SJCRH30 (cell line): ENCODE measurements at regions not wholly inside any gene's neighbourhood (a gene's known extent, or its start where the extent isn't known, plus 50 kb on each side); places are given as distances from the start of the nearest gene placed in this dataset.

Source experiments
- DNase-seq, 2 experiments: peaks; one replicate each; pipeline ENCODE4 v3.0.0-alpha.2; 2015 to 2020
- H3K27ac ChIP-seq: fragments of 250-450 bp; sonication (Bioruptor Pico); 2 replicates; pipeline ENCODE4 v1.5.1; 2020; ENCODE audit warnings: mild to moderate bottlenecking, moderate library complexity
- H3K27me3 ChIP-seq: fragments of 250-450 bp; sonication (Bioruptor Pico); 2 replicates; pipeline ENCODE4 v1.5.1; 2020; ENCODE audit warnings: mild to moderate bottlenecking, moderate library complexity
- H3K36me3 ChIP-seq: fragments of 250-450 bp; sonication (Bioruptor Pico); 2 replicates; pipeline ENCODE4 v1.5.1; 2020; ENCODE audit warnings: mild to moderate bottlenecking, moderate library complexity
- H3K4me1 ChIP-seq: fragments of 250-450 bp; sonication (Bioruptor Pico); 2 replicates; pipeline ENCODE4 v1.5.1; 2020; ENCODE audit warnings: mild to moderate bottlenecking, moderate library complexity
- H3K4me3 ChIP-seq: fragments of 250-450 bp; sonication (Bioruptor Pico); 2 replicates; pipeline ENCODE4 v1.5.1; 2020; ENCODE audit warnings: mild to moderate bottlenecking, moderate library complexity
- H3K9me3 ChIP-seq: fragments of 250-450 bp; sonication (Bioruptor Pico); replicated peaks from 2 replicates; pipeline ENCODE4 v1.5.1; 2020; ENCODE audit warnings: mild to moderate bottlenecking, moderate library complexity

GRCh38 chr10:85170026-85170425 is 841.6 kb downstream of the CCSER2 start:
- H3K27ac ChIP-seq = no peak overlapping the region
- no peaks in the 10 kb centered on the region for H3K4me1 ChIP-seq
- no peak overlapping the region for H3K4me3 ChIP-seq
- no peaks in the 10 kb centered on the region for H3K9me3 ChIP-seq
- no peak for DNase-seq
- H3K36me3 ChIP-seq = no peaks in the 10 kb centered on the region
- no peaks in the 10 kb centered on the region for H3K27me3 ChIP-seq

DNA sequence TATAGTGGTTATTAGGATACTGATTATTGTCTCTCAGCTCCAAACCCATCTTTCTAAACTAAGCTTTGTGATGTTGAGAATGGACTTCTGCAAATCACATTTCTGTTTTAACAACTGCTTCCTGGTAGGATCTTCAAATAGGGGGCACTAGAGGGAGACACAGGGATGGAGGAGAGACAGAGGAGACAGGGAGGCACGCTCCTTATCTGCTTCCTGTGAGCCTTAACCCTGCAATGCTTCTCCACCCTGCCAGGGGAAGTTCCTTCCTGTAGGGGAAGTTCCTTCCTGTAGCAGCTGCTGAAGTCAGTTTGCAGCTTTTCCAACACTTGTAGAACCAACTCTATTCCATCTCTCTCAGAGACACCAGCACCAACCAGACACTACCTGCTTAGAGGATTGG is 847.2 kb downstream of the CCSER2 start:
- H3K27ac ChIP-seq = no peak overlapping the region
- no peaks in the 10 kb centered on the region for H3K27me3 ChIP-seq
- peak in 1 of 2 experiments; percentile 1 for DNase-seq
- no peaks in the 10 kb centered on the region for H3K9me3 ChIP-seq
- H3K4me1 ChIP-seq = no peaks in the 10 kb centered on the region
- no peak overlapping the region for H3K4me3 ChIP-seq
- no peaks in the 10 kb centered on the region for H3K36me3 ChIP-seq

DNA sequence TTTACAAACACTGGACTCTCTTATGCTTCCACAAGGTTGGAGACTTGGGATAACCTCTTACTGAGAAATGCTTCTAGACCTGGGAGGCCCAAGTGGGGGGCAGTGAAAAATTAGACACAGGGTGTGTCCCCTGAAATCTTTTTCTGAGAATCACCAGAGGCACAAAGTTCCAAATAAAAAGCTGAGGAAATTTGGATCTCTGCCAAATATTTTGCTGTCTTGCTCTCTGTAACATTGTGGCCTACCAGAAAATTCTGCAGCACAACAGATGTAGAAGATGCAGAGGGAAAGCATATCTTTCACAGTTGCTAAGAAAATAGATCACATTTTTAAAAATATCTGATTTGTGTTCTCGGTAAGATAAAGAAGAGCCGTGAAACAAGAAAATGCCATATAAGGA is 849.4 kb downstream of the CCSER2 start:
- Histone ChIP-seq H3K4me3 (no peak overlapping the region), H3K4me1 (no peaks in the 10 kb centered on the region), H3K27me3 (no peaks in the 10 kb centered on the region), H3K9me3 (no peaks in the 10 kb centered on the region), H3K36me3 (no peaks in the 10 kb centered on the region), H3K27ac (no peak overlapping the region)
- DNase-seq = peak in 1 of 2 experiments; percentile 1

- Histone ChIP-seq H3K27ac (no peak overlapping the region), H3K36me3 (no peaks in the 10 kb centered on the region), H3K27me3 (no peaks in the 10 kb centered on the region), H3K9me3 (no peaks in the 10 kb centered on the region), H3K4me1 (no peaks in the 10 kb centered on the region), H3K4me3 (no peak overlapping the region)
- DNase-seq = no peak
Measured at GRCh38 chr10:85187047-85187446, 858.7 kb downstream of the CCSER2 start.

DNA sequence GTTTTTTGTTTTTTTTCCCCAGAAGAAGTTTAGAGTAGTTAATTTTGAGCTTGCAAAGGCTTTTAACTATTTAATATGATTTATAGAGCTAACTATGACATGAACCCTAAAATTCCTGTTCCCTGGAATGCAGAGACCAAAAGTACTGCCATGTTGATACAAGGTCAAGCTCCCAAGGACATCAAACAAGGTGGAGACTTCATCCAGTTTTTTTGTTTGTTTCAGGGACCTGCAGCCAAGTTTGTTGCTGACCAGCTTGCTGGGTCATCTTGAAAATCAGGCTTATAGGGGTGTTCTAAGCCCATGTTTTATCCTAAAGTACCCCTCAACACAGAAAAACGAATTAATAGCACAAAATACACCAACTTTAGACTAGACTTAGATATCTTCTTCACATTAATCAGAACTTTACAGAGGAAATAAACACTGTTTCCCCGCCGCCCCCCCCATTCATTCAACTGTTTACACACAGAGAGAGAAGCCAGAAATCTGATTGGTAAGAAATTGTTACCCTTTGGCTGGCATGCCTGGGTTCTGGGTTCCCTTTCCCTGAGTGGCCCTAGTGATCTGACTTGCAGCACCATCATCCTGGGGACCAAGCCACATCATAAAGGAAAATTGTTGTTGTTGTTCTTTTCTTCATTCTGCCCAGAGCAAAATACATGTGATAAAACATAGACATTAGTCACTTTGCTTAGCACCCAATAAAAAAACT is 860.5 kb downstream of the CCSER2 start:
- H3K4me1 ChIP-seq = no peaks in the 10 kb centered on the region
- no peaks in the 10 kb centered on the region for H3K36me3 ChIP-seq
- no peak for DNase-seq
- H3K9me3 ChIP-seq = no peaks in the 10 kb centered on the region
- H3K4me3 ChIP-seq = no peak overlapping the region
- no peak overlapping the region for H3K27ac ChIP-seq
- H3K27me3 ChIP-seq = no peaks in the 10 kb centered on the region

GRCh38 chr10:85193796-85194195 is 865.4 kb downstream of the CCSER2 start:
- Histone ChIP-seq H3K4me1 (no peaks in the 10 kb centered on the region), H3K9me3 (no peaks in the 10 kb centered on the region), H3K4me3 (no peak overlapping the region), H3K27me3 (no peaks in the 10 kb centered on the region), H3K27ac (no peak overlapping the region), H3K36me3 (no peaks in the 10 kb centered on the region)
- no peak for DNase-seq

GRCh38 chr10:85194706-85195105 is 866.3 kb downstream of the CCSER2 start:
- Histone ChIP-seq H3K36me3 (no peaks in the 10 kb centered on the region), H3K27me3 (no peaks in the 10 kb centered on the region), H3K4me1 (no peaks in the 10 kb centered on the region), H3K4me3 (no peak overlapping the region), H3K27ac (no peak overlapping the region), H3K9me3 (no peaks in the 10 kb centered on the region)
- no peak for DNase-seq

DNA sequence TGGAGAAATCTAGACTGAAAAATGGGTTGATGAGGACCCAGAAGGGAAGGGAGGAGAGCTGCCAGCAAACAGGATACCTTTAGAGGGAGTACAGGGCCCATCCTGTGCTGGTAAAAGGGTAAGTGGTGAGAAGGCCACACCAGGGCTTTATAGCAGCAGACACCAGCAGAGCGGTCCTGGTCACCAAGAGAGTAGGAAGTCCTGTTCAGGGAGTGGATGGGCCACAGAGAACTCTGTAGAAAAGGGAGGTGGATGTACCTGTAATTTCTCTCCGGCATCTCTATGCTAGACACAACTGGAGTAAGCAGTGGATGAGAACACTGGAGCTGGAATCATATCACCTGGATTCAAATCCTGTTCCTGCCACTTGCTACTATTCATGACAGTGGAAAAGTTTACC is 867.2 kb downstream of the CCSER2 start:
- H3K27ac ChIP-seq = no peak overlapping the region

DNA sequence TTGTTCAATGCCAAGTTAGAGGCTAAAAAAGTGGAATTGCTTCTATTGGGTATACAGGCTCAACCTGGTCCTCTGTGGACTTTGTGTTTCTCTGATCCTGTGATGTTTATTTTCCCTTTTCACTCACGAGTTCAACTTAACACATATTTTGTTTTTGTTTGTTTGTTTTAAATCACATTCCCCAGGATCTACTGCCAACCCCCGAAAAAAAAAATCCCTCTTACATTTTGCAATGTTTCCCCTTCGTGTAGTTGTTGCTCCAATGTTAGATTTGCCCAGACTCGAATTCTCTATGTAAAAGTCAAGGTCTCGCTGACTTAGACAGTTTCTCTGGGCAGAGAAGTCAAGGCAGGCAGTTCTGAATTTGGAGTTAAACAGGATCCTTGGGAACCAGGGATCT is 876.4 kb downstream of the CCSER2 start:
- Histone ChIP-seq H3K27me3 (no peaks in the 10 kb centered on the region), H3K4me3 (no peak overlapping the region), H3K4me1 (no peaks in the 10 kb centered on the region), H3K27ac (no peak overlapping the region), H3K36me3 (no peaks in the 10 kb centered on the region), H3K9me3 (no peaks in the 10 kb centered on the region)
- DNase-seq = no peak

More for the DNA sequence above, 867.2 kb downstream of the CCSER2 start:
- Histone ChIP-seq H3K9me3 (no peaks in the 10 kb centered on the region), H3K36me3 (no peaks in the 10 kb centered on the region), H3K4me1 (no peaks in the 10 kb centered on the region), H3K27me3 (no peaks in the 10 kb centered on the region), H3K4me3 (no peak overlapping the region)
- no peak for DNase-seq

- Histone ChIP-seq H3K27me3 (no peaks in the 10 kb centered on the region), H3K27ac (no peak overlapping the region), H3K4me3 (no peak overlapping the region), H3K4me1 (no peaks in the 10 kb centered on the region), H3K9me3 (no peaks in the 10 kb centered on the region), H3K36me3 (no peaks in the 10 kb centered on the region)
- no peak for DNase-seq
Measured at GRCh38 chr10:85212526-85212925, 884.1 kb downstream of the CCSER2 start.

GRCh38 chr10:85213493-85213892 is 885.1 kb downstream of the CCSER2 start:
- H3K4me3 ChIP-seq = no peak overlapping the region
- H3K27me3 ChIP-seq = no peaks in the 10 kb centered on the region
- H3K27ac ChIP-seq = no peak overlapping the region
- no peaks in the 10 kb centered on the region for H3K4me1 ChIP-seq
- H3K9me3 ChIP-seq = no peaks in the 10 kb centered on the region
- H3K36me3 ChIP-seq = no peaks in the 10 kb centered on the region
- DNase-seq = peak in 1 of 2 experiments; percentile 4

DNA sequence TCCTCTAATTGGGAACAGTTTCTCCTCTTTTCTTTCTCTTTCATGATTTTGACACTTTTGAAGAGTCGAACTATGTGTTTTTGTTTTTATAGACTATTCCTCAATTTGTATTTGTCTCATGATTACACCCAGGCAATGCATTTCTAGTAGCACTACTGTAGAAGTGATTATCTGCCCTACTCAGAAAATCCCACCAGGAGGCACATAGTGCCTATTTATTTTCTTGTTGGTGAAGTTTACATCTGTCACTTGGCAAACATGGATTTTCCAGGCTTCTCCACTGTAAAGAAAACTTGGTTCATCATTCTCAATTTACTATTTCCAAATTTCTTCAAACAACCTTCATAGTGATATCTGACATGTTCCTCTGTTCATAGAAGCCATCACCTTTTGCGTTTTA is 893.9 kb downstream of the CCSER2 start:
- H3K9me3 ChIP-seq = no peaks in the 10 kb centered on the region
- no peaks in the 10 kb centered on the region for H3K36me3 ChIP-seq
- no peak overlapping the region for H3K27ac ChIP-seq
- H3K27me3 ChIP-seq = no peaks in the 10 kb centered on the region
- H3K4me1 ChIP-seq = no peaks in the 10 kb centered on the region
- no peak for DNase-seq
- no peak overlapping the region for H3K4me3 ChIP-seq

DNA sequence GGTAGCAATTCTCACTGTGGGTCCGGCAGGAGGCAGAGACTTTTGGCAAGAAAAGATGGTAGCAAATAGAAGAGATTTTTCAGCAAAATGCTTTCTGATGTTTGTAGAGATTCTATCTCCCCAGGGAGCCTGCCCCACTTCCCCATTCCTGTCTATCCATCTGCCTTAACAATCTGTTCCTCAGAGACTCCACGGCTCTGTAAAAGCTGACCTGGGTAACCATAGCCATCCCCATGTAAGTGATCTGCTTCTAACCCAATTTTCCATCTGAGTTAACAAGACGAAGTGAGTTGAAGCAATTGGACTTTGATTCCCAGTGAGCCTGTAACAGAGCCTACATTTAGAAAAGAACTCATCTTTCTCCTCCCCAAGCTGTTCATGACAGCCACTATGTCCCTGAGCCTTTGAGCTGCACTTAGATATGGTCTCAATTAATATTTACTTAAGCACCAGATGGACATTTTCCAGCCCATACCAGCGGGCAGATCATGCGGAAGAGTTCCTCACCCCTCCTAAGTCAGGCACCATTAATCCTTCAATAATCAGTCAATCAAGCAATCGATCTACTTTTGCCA is 896.1 kb downstream of the CCSER2 start:
- H3K27ac ChIP-seq = no peak overlapping the region
- no peak for DNase-seq
- no peaks in the 10 kb centered on the region for H3K4me1 ChIP-seq
- H3K4me3 ChIP-seq = no peak overlapping the region
- H3K27me3 ChIP-seq = no peaks in the 10 kb centered on the region
- no peaks in the 10 kb centered on the region for H3K9me3 ChIP-seq
- no peaks in the 10 kb centered on the region for H3K36me3 ChIP-seq

DNA sequence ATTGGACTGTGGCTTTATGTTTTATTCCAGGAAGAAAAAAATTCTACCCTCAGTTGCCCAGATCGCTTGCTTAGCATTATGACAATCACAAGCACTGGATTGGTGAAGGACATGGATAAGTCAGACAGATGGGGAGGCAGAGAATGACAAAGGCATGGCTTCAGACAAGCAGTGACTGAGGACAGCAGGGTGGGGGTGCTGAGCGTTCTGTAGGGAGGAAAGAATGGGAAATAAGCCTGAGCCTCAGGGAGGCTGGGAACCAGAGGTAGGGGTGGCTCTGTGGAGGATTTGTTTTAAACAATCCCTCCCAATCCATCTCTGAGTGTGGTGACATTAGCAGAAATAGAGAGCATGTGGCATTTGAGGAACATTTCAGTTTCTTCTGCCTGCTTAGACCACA is 896.9 kb downstream of the CCSER2 start:
- no peak overlapping the region for H3K27ac ChIP-seq
- H3K4me1 ChIP-seq = no peaks in the 10 kb centered on the region
- no peaks in the 10 kb centered on the region for H3K9me3 ChIP-seq
- DNase-seq = no peak
- H3K36me3 ChIP-seq = no peaks in the 10 kb centered on the region
- no peaks in the 10 kb centered on the region for H3K27me3 ChIP-seq
- no peak overlapping the region for H3K4me3 ChIP-seq

- Histone ChIP-seq H3K27me3 (no peaks in the 10 kb centered on the region), H3K9me3 (no peaks in the 10 kb centered on the region), H3K27ac (no peak overlapping the region), H3K36me3 (no peaks in the 10 kb centered on the region), H3K4me1 (no peaks in the 10 kb centered on the region), H3K4me3 (no peak overlapping the region)
- DNase-seq = no peak
Measured at GRCh38 chr10:85226596-85226995, 898.2 kb downstream of the CCSER2 start.

DNA sequence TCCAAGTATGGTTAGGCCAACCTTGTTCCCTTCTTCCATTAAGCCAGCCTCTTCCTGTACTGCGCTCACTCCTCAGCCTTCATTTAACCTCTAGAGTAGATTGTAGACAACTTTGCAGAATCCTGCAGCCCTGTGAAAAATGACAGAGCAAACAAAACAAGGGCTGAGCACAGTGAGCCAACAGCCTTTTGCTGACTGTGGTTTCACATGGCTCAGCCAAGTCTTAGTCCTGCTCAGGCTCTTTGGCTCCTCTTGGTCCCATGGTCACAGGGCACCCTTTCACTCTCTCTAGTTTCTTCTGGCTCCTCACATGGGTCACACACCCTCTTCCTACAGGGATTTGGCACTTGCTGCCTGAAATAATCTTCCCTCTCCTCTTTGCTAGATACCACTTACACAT is 900.3 kb downstream of the CCSER2 start:
- no peak for DNase-seq

More for the DNA sequence above, 900.3 kb downstream of the CCSER2 start:
- Histone ChIP-seq H3K27ac (no peak overlapping the region), H3K9me3 (no peaks in the 10 kb centered on the region), H3K4me3 (no peak overlapping the region), H3K4me1 (no peaks in the 10 kb centered on the region), H3K27me3 (no peaks in the 10 kb centered on the region), H3K36me3 (no peaks in the 10 kb centered on the region)
